Mesothelial cell of epicardium (in vitro differentiated cells): ENCODE measurements at regions not wholly inside any gene's neighbourhood (a gene's known extent, or its start where the extent isn't known, plus 50 kb on each side); places are given as distances from the start of the nearest gene placed in this dataset.

Experiments
- DNase-seq, 2 experiments: peaks; one replicate each; pipeline ENCODE4 v3.0.0; 2021; ENCODE audit warnings: low spot score in 2 of 2; ENCODE audit not compliant: unreplicated experiment in 2 of 2
- H3K27ac Mint-ChIP-seq: 2 replicates; pipeline ENCODE4 v1.8.0; 2021; ENCODE audit warnings: mixed read lengths
- H3K27me3 Mint-ChIP-seq: 2 replicates; pipeline ENCODE4 v1.8.0; 2021; ENCODE audit warnings: low read depth, mixed read lengths
- H3K36me3 Mint-ChIP-seq: 2 replicates; pipeline ENCODE4 v1.8.0; 2021; ENCODE audit warnings: mixed read lengths
- H3K4me1 Mint-ChIP-seq: 2 replicates; pipeline ENCODE4 v1.8.0; 2021; ENCODE audit warnings: mixed read lengths
- H3K4me3 Mint-ChIP-seq: 2 replicates; pipeline ENCODE4 v1.8.0; 2021; ENCODE audit warnings: mild to moderate bottlenecking, moderate library complexity, mixed read lengths
- H3K9me3 Mint-ChIP-seq: 2 replicates; pipeline ENCODE4 v1.8.0; 2021; ENCODE audit warnings: mixed read lengths
- CTCF ChIP-seq: fragments of 200-600 bp; sonication (generic); IDR thresholded peaks from one replicate; pipeline ENCODE4 v1.5.0; 2021; ENCODE audit warnings: antibody characterized with exemption; ENCODE audit not compliant: unreplicated experiment

GRCh38 chr5:103724271-103724670, 161.7 kb upstream of the NUDT12 start:
- Mint-ChIP-seq H3K27me3 (no peaks in the 10 kb centered on the region), H3K4me3 (no peak overlapping the region), H3K4me1 (no peaks in the 10 kb centered on the region), H3K27ac (no peak overlapping the region), H3K9me3 (peaks cover 24% of the 10 kb centered on the region), H3K36me3 (peaks cover 13% of the 10 kb centered on the region)
- DNase-seq = no peak
- no peak for TF ChIP-seq CTCF

GRCh38 chr5:103721183-103721582, 158.6 kb upstream of the NUDT12 start:
- H3K4me1 Mint-ChIP-seq = no peaks in the 10 kb centered on the region
- peaks cover 19% of the 10 kb centered on the region for H3K9me3 Mint-ChIP-seq
- TF ChIP-seq CTCF = no peak

DNA sequence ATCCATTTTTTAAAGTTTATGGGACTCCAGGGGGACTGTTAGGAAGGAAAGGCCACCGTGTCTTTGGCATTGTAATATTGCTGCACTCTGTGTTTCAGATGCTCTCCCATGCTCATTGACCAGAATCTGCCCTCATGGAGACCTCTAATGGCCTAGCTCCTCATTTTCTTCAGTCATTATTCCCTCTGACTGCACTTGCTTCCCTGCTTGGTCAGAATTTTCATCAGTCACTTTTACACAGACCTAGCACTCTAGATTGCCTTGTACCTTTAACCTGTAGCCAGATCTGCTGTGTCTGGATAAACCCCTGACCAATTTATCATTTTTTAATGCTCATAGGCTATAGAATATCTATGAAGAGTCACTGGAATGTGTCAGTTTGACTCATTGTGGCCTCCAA, 155.5 kb upstream of the NUDT12 start:
- peaks cover 19% of the 10 kb centered on the region for H3K9me3 Mint-ChIP-seq
- no peak for DNase-seq
- no peak overlapping the region for H3K27ac Mint-ChIP-seq
- H3K36me3 Mint-ChIP-seq = peaks cover 13% of the 10 kb centered on the region
- H3K27me3 Mint-ChIP-seq = no peaks in the 10 kb centered on the region
- no peak for TF ChIP-seq CTCF
- no peaks in the 10 kb centered on the region for H3K4me1 Mint-ChIP-seq
- H3K4me3 Mint-ChIP-seq = no peak overlapping the region

More at GRCh38 chr5:103721183-103721582, 158.6 kb upstream of the NUDT12 start:
- no peak for DNase-seq
- no peaks in the 10 kb centered on the region for H3K27me3 Mint-ChIP-seq
- H3K27ac Mint-ChIP-seq = no peak overlapping the region
- H3K36me3 Mint-ChIP-seq = peaks cover 13% of the 10 kb centered on the region
- no peak overlapping the region for H3K4me3 Mint-ChIP-seq

- peaks cover 4% of the 10 kb centered on the region for H3K9me3 Mint-ChIP-seq
- no peaks in the 10 kb centered on the region for H3K36me3 Mint-ChIP-seq
- peaks cover 7% of the 10 kb centered on the region for H3K4me1 Mint-ChIP-seq
- no peak for DNase-seq
- no peak overlapping the region for H3K4me3 Mint-ChIP-seq
- no peaks in the 10 kb centered on the region for H3K27me3 Mint-ChIP-seq
- no peak overlapping the region for H3K27ac Mint-ChIP-seq
- TF ChIP-seq CTCF = no peak
Observed at GRCh38 chr5:103708601-103709000, 146.0 kb upstream of the NUDT12 start.

- no peak for TF ChIP-seq CTCF
- Mint-ChIP-seq H3K4me3 (no peak overlapping the region), H3K4me1 (peaks cover 10% of the 10 kb centered on the region), H3K36me3 (no peaks in the 10 kb centered on the region), H3K9me3 (peaks cover 4% of the 10 kb centered on the region), H3K27me3 (no peaks in the 10 kb centered on the region), H3K27ac (no peak overlapping the region)
- no peak for DNase-seq
Observed at GRCh38 chr5:103706939-103707682, 144.5 kb upstream of the NUDT12 start.
